Pancreas (tissue), 10 donors: ENCODE measurements at regions not wholly inside any gene's neighbourhood (a gene's known extent, or its start where the extent isn't known, plus 50 kb on each side); places are given as distances from the start of the nearest gene placed in this dataset.

Experiments used
- ATAC-seq, 4 donors: fragments of 200-7000 bp; cut with Tn5 transposase; one replicate each; pipeline versions ENCODE4 v1.8.0 to v1.9.1; 2020; ENCODE audit warnings: mild to moderate bottlenecking in 4 of 4, moderate library complexity in 4 of 4
- DNase-seq, 6 donors: peaks; one replicate each; pipeline ENCODE4 v3.0.0-alpha.2; 2020
- FAIRE-seq: peaks from 2 replicates; lab custom pipeline; 2012; peaks lifted over from hg19 to GRCh38; lab: Jason Lieb, UNC
- H3K27ac ChIP-seq, 4 donors: fragments of 200-600 bp; sonication (generic); 1 replicate in 3 of 4; 2 replicates in 1 of 4; pipeline versions ENCODE4 v1.5.0 to v1.8.0; 2020
- H3K27me3 ChIP-seq, 4 donors: fragments of 200-600 bp; one replicate each; pipeline ENCODE4 v1.8.0; 2021
- H3K36me3 ChIP-seq, 3 donors: fragments of 200-600 bp; sonication (generic) in 1 of 3; one replicate each; pipeline versions ENCODE4 v1.5.0 to v1.8.0; 2020 to 2021
- H3K4me1 ChIP-seq, 3 donors: fragments of 200-600 bp; one replicate each; pipeline ENCODE4 v1.8.0; 2021
- H3K4me3 ChIP-seq, 4 donors: fragments of 200-600 bp; sonication (generic) in 2 of 4; one replicate each; pipeline versions ENCODE4 v1.5.0 to v1.8.0; 2020 to 2021
- H3K9me3 ChIP-seq, 4 donors: fragments of 200-600 bp; one replicate each; pipeline ENCODE4 v1.8.0; 2021
- CTCF ChIP-seq, 4 donors: fragments of 200-600 bp; sonication (generic) in 3 of 4; IDR thresholded peaks; one replicate each; pipeline versions ENCODE4 v1.5.0 to v1.8.0; 2021; ENCODE audit warnings: antibody characterized with exemption in 4 of 4
- WGBS, 2 donors: extraction: QIAGEN DNeasy Blood & Tissue Kit; methylation state at CpG; one replicate each; pipeline ENCODE4 v1.1.7; 2013; 5-methylcytosine and 5-hydroxymethylcytosine counted together
- intact Hi-C, 3 donors: fragments of 100-400 bp; cut with DNase I; formaldehyde crosslinking; loops; one replicate each; pipeline versions ENCODE4 v1.11.1 to v1.14.2; 2022
- donor health status: healthy with polysubstance abuse.
- donor health status: DM: no; HTN: no; CAD: no; lungs with moderate emphysema.
- donor health status: DM: no; HTN: no; CAD: no.
- donor health status: control.
- donor health status: control.
- donor health status: Bipolar disorder and iron deficiency.
- donor health status: DM: yes; HTN: yes; CAD: no.
- donor health status: DM: no; HTN: no; CAD: no.
- donor health status: DM: no; HTN: no; CAD: no.
- donor health status: DM: yes; HTN: yes; CAD: no.

- DNase-seq (no peak), FAIRE-seq (no peak), ATAC-seq (peak in 3 of 4 donors; percentile 37 to 52 (median 41))
- Histone ChIP-seq H3K4me3 (no peak overlapping the region), H3K27me3 (no peaks in the 10 kb centered on the region), H3K9me3 (no peaks in the 10 kb centered on the region), H3K36me3 (no peaks in the 10 kb centered on the region), H3K4me1 (peaks cover 0 to 9% (median 5%) of the 10 kb centered on the region in 3 donors), H3K27ac (no peak overlapping the region)
- 54 to 60% methylated on average over 3 of the region's 3 CpGs for WGBS, 2 donors
- no peak for TF ChIP-seq CTCF (IDR thresholded peaks at IDR 0.05)
- intact Hi-C loops: no loop called here
Measured at GRCh38 chr13:59368693-59369092, 795.0 kb downstream of the DIAPH3 start.

- FAIRE-seq (no peak), DNase-seq (no peak), ATAC-seq (peak in 2 of 4 donors; percentile 11 to 74)
- no peak overlapping the region for H3K27ac ChIP-seq
- H3K9me3 ChIP-seq: no peaks in the 10 kb centered on the region
- no peak for TF ChIP-seq CTCF (IDR thresholded peaks at IDR 0.05)
- WGBS, 2 donors: 79 to 82% methylated on average over 1 of the region's 1 CpG
- H3K4me3 ChIP-seq: no peak overlapping the region
- H3K36me3 ChIP-seq: no peaks in the 10 kb centered on the region
- no peaks in the 10 kb centered on the region for H3K27me3 ChIP-seq
- peaks cover 0 to 9% (median 5%) of the 10 kb centered on the region in 3 donors for H3K4me1 ChIP-seq
- intact Hi-C loops: no loop called here
Measured at GRCh38 chr13:59371229-59371628, 792.5 kb downstream of the DIAPH3 start.

GRCh38 chr13:59373341-59373740 lies 790.4 kb downstream of the DIAPH3 start:
- no peak overlapping the region for H3K27ac ChIP-seq
- DNase-seq (no peak), ATAC-seq (no peak), FAIRE-seq (no peak)
- H3K4me3 ChIP-seq: no peak overlapping the region
- intact Hi-C loops: no loop called here
- peaks cover 0 to 9% (median 3%) of the 10 kb centered on the region in 3 donors for H3K4me1 ChIP-seq
- no peak for TF ChIP-seq CTCF (IDR thresholded peaks at IDR 0.05)
- no peaks in the 10 kb centered on the region for H3K9me3 ChIP-seq
- H3K36me3 ChIP-seq: no peaks in the 10 kb centered on the region
- H3K27me3 ChIP-seq: no peaks in the 10 kb centered on the region
- 87 to 100% methylated on average over 1 of the region's 1 CpG for WGBS, 2 donors

GRCh38 chr13:59374691-59375090 lies 789.0 kb downstream of the DIAPH3 start:
- Histone ChIP-seq H3K9me3 (no peaks in the 10 kb centered on the region), H3K4me1 (no peaks in the 10 kb centered on the region), H3K27me3 (no peaks in the 10 kb centered on the region), H3K27ac (no peak overlapping the region), H3K4me3 (no peak overlapping the region), H3K36me3 (no peaks in the 10 kb centered on the region)
- FAIRE-seq: no peak
- DNase-seq: no peak
- no peak for TF ChIP-seq CTCF (IDR thresholded peaks at IDR 0.05)
- intact Hi-C loops: no loop called here
- 87 to 90% methylated on average over 3 of the region's 3 CpGs for WGBS, 2 donors
- ATAC-seq: no peak

GRCh38 chr13:59384154-59384553 lies 779.6 kb downstream of the DIAPH3 start:
- H3K36me3 ChIP-seq: no peaks in the 10 kb centered on the region
- H3K4me1 ChIP-seq: no peaks in the 10 kb centered on the region
- no peak overlapping the region for H3K4me3 ChIP-seq
- no peaks in the 10 kb centered on the region for H3K27me3 ChIP-seq
- H3K27ac ChIP-seq: no peak overlapping the region
- DNase-seq: no peak
- peak in 1 of 4 donors; percentile 48 for ATAC-seq
- no peaks in the 10 kb centered on the region for H3K9me3 ChIP-seq
- WGBS, 2 donors: 19 to 28% methylated on average over 1 of the region's 1 CpG
- TF ChIP-seq CTCF (IDR thresholded peaks at IDR 0.05): no peak
- FAIRE-seq: no peak
- intact Hi-C loops: no loop called here
